GM12873 (cell line): ENCODE measurements at regions not wholly inside any gene's neighbourhood (a gene's known extent, or its start where the extent isn't known, plus 50 kb on each side); places are given as distances from the start of the nearest gene placed in this dataset.

Experiments
- CTCF ChIP-seq: IDR thresholded peaks from 2 replicates; pipeline ENCODE4 v1.5.1; 2012; ENCODE audit warnings: low read depth, mild to moderate bottlenecking, moderate library complexity, low read length, control low read depth; ENCODE audit not compliant: insufficient read depth; ENCODE audit errors: missing control alignments

GRCh38 chr1:17914987-17915386 is 159.9 kb downstream of the ACTL8 start:
- TF ChIP-seq CTCF = no peak

GRCh38 chr1:17915511-17916197 is 160.5 kb downstream of the ACTL8 start:
- no peak for TF ChIP-seq CTCF

- TF ChIP-seq CTCF = no peak
These were observed 161.6 kb downstream of the ACTL8 start for GRCh38 chr1:17916702-17917101.

- TF ChIP-seq CTCF = peak; percentile 35
These were observed 164.6 kb downstream of the ACTL8 start for GRCh38 chr1:17919525-17920439.

- TF ChIP-seq CTCF = no peak
These were observed 165.9 kb downstream of the ACTL8 start for GRCh38 chr1:17920881-17921640.

- TF ChIP-seq CTCF = peak; percentile 69
These were observed 167.7 kb downstream of the ACTL8 start for GRCh38 chr1:17922833-17923232.

GRCh38 chr1:17923666-17924065 is 168.5 kb downstream of the ACTL8 start:
- no peak for TF ChIP-seq CTCF
